GM19099 (cell line): ENCODE measurements at regions not wholly inside any gene's neighbourhood (a gene's known extent, or its start where the extent isn't known, plus 50 kb on each side); places are given as distances from the start of the nearest gene placed in this dataset.

Experiments
- POLR2A ChIP-seq: IDR thresholded peaks from 3 replicates; pipeline ENCODE4 v1.6.1; 2011; ENCODE audit warnings: low read depth; ENCODE audit not compliant: insufficient read length; ENCODE audit errors: extremely low read depth

DNA sequence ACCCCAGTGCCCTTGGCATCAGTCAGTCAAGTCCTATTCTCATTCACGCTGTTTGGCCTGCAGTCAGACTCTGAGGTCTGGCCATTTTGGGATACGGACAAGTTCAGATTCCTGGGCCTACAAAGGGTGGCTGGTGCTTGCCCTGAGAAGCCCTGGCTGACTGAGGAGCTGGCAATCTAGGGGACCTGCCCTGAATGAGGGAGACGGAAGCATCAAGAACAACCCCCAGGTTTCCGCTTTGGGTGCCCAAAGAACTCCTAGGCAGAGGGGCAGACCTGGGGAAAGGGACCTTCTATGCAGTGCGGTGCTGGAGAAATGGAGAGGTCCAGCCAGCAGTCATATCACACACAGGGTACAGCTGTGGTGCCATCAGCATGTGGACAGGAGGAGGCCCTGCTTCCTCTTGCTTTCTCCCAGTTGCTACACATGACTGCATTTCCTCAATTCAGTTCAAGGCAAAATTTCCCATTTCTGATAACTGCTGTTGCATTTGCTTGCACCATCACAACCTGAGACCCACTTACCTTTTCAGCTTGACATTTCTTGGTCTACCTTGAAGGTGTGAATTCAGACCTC is 70.9 kb upstream of the LGALSL start:
- no peak for TF ChIP-seq POLR2A

DNA sequence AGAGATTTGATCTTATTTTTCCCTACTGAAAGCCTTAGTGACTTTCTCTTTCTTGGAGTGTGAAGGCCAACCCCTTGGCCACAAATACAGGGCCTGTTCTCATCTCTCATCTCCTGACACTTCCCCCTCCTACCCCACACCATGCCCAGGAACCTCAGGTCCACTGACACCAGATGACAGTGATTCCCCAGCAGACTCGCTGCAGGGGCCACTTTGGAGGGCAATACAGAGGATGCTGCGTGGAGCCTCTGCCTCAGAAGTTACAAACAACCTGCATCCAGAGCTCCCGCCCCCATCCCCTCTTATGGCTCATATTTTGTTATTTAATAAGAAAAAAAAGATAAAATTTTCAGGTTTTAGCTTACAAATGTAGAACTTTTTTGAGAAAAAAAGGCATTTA is 70.1 kb upstream of the LGALSL start:
- no peak for TF ChIP-seq POLR2A

GRCh38 chr2:64386676-64387075 is 67.3 kb upstream of the LGALSL start:
- no peak for TF ChIP-seq POLR2A

GRCh38 chr2:64390586-64390985 is 63.4 kb upstream of the LGALSL start:
- TF ChIP-seq POLR2A: no peak

- TF ChIP-seq POLR2A: no peak
These were observed 62.5 kb upstream of the LGALSL start for GRCh38 chr2:64391424-64391823.

DNA sequence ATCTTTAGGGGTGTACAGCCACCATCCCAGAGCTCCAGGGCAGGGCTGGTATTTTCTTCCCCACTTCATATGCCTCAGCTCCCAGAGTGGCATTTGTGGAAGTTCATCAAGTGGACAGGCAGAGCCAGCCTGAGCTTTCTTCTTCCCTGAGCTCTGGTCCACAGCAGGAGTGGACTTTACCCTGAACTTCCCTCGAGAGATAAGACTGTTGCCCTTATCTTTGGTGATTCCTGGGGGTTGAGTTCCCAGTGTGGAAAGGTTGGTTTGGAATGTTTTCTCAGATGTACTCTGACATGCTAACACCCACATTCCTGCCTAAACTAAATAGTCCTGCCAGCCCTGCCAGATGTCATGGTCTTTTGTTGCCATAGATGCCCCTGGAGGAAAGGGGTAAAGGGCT is 62.0 kb upstream of the LGALSL start:
- no peak for TF ChIP-seq POLR2A

- no peak for TF ChIP-seq POLR2A
These were observed 61.4 kb upstream of the LGALSL start for GRCh38 chr2:64392529-64392928.

GRCh38 chr2:64393383-64394010 is 60.5 kb upstream of the LGALSL start:
- TF ChIP-seq POLR2A: no peak

- TF ChIP-seq POLR2A: no peak
These were observed 59.8 kb upstream of the LGALSL start for GRCh38 chr2:64394153-64394552.

- no peak for TF ChIP-seq POLR2A
These were observed 58.0 kb upstream of the LGALSL start for GRCh38 chr2:64396001-64396400.

DNA sequence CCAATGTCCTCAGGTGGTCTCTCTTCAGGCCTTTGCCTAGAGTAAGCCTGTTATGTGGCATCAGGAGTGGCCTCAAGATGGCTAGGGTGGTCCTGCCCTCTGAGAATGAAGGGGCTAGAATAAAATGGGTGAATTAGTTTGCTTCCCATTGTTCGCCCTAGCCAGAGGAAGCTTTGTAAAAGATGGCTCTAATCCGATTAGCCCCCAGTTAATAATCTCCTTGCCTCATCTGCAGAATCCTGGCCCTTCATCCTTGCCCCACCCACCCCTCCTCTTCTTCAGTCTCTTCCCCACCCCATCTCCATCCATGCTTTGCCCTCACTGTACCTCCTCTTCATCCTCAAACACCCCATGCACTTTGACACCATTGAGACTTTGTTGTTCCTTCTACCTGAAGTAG is 57.4 kb upstream of the LGALSL start:
- TF ChIP-seq POLR2A: no peak

DNA sequence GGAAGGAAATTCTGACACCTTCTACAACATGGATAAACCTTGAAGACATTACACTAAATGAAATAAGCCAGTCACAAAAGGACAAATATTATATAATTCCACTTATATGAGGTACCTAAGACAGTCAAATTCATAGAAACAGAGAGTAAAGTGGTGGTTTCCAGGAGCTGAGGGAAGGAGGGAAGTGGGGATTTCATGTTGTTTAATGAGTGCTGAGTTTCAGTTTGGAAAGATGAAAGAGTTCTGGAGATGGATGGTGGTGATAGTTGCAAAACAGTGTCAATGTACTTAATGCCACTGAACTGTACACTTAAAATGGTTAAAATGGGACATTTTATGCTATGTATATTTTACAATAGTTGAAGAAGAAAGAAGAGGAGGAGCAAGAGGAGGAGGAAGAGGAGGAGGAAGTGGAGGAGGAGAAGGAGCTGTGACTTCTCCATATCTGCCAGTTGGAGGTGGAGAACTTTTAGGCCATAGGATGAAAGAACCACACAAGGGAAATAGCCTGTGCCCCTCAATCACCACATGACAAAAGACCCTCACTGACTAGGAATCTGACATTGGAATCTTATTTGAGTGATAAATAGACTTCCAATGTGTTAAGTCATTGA is 55.3 kb upstream of the LGALSL start:
- TF ChIP-seq POLR2A: no peak

GRCh38 chr2:64399521-64399920 is 54.4 kb upstream of the LGALSL start:
- TF ChIP-seq POLR2A: no peak

DNA sequence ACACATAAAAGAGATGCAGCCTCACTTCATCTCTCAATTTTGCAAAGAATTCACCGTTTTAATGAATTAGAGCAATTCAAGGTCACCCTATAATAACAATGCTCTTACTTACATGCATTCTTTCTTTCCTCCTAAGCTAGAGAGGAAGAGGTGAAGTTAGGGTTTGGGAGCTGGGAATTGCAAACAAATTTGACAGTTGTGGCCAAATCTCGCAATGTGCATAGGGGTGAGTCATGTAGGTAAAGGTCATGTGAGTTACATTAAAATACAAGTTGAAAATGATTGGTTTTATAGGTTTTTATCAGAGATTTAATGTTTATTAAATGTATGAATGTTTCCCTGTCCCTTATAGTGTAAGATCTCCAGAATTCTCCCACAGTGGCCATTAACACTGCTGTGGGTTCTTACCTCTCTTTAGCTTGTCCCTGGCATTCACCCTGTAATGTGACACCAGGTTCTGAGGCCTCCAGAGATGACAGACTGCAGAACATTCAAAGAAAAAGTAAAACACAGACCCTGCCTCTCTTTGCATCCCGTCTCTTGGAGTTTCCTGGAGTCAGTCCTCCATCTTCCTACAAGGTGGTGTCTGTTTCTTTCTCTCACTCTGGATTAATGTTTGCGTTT is 53.7 kb upstream of the LGALSL start:
- TF ChIP-seq POLR2A: no peak

- no peak for TF ChIP-seq POLR2A
These were observed 53.0 kb upstream of the LGALSL start for GRCh38 chr2:64400733-64401528.

GRCh38 chr2:64401529-64401880 is 52.5 kb upstream of the LGALSL start:
- TF ChIP-seq POLR2A: no peak

- no peak for TF ChIP-seq POLR2A
These were observed 51.1 kb upstream of the LGALSL start for GRCh38 chr2:64402876-64403275.
